Smooth muscle cell (in vitro differentiated cells): ENCODE measurements at regions not wholly inside any gene's neighbourhood (a gene's known extent, or its start where the extent isn't known, plus 50 kb on each side); places are given as distances from the start of the nearest gene placed in this dataset.

ENCODE experiments used
- DNase-seq: peaks from one replicate; lab custom pipeline; 2025; ENCODE audit not compliant: unreplicated experiment; lab: John Stamatoyannopoulos, UW
- H2AFZ ChIP-seq: fragments of 200-600 bp; sonication (generic); 2 replicates; pipeline ENCODE4 v1.6.0; 2016; ENCODE audit warnings: antibody characterized with exemption, low read depth, mild to moderate bottlenecking
- H3F3A ChIP-seq: fragments of 200-600 bp; sonication (generic); 2 replicates; pipeline ENCODE4 v1.6.0; 2017; ENCODE audit warnings: antibody characterized with exemption, low read depth
- H3K27ac ChIP-seq: fragments of 200-600 bp; sonication (generic); 2 replicates; pipeline ENCODE4 v1.5.1; 2016; ENCODE audit warnings: low read depth, mild to moderate bottlenecking
- H3K27me3 ChIP-seq: fragments of 200-600 bp; sonication (generic); 2 replicates; pipeline ENCODE4 v1.6.1; 2016; ENCODE audit warnings: low read depth, mild to moderate bottlenecking
- H3K36me3 ChIP-seq: fragments of 200-600 bp; sonication (generic); 2 replicates; pipeline ENCODE4 v1.5.1; 2016; ENCODE audit warnings: low read depth
- H3K4me1 ChIP-seq: fragments of 200-600 bp; sonication (generic); 2 replicates; pipeline ENCODE4 v1.5.1; 2016; ENCODE audit warnings: low read depth
- H3K4me2 ChIP-seq: fragments of 200-600 bp; sonication (generic); 2 replicates; pipeline ENCODE4 v1.6.0; 2016; ENCODE audit warnings: mild to moderate bottlenecking
- H3K4me3 ChIP-seq: fragments of 200-600 bp; sonication (generic); 2 replicates; pipeline ENCODE4 v1.5.1; 2016; ENCODE audit warnings: mild to moderate bottlenecking
- H3K79me2 ChIP-seq: fragments of 200-600 bp; sonication (generic); 2 replicates; pipeline ENCODE4 v1.6.0; 2016; ENCODE audit warnings: low read depth, mild to moderate bottlenecking
- H3K9ac ChIP-seq: fragments of 200-600 bp; sonication (generic); 2 replicates; pipeline ENCODE4 v1.6.0; 2016; ENCODE audit warnings: low read depth
- H3K9me3 ChIP-seq: fragments of 200-600 bp; sonication (generic); replicated peaks from 2 replicates; pipeline ENCODE4 v1.5.1; 2016; ENCODE audit warnings: low read depth
- H4K20me1 ChIP-seq: fragments of 200-600 bp; sonication (generic); 2 replicates; pipeline ENCODE4 v1.6.0; 2016; ENCODE audit warnings: low read depth
- CTCF ChIP-seq: fragments of 200-600 bp; sonication (generic); IDR thresholded peaks from 2 replicates; pipeline ENCODE4 v1.5.1; 2017; ENCODE audit warnings: borderline replicate concordance, mild to moderate bottlenecking, antibody characterized with exemption; ENCODE audit not compliant: insufficient read depth, poor library complexity, severe bottlenecking
- WGBS: methylation state at CpG from one replicate; pipeline ENCODE4 v1.1.7; 2016; ENCODE audit warnings: low lambda C conversion rate; 5-methylcytosine and 5-hydroxymethylcytosine counted together

DNA sequence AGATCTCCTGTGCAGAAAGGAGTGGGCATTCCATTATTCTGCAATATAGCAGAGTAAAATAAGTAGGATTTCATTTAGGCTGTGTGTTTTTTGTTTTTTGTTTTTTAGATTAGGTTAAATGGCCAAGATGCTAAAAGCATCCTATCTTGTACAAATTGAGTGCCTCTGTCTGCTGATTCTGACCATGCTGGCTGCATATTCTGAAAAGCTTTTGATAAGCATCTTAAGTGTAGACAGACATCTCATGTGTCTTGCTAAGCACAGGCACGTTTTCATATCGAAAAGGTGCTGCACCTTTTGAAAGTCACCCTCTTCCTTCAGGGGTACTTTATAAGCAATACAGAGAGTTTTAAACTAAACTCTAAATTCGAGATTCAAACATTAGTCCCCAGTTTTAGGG, 74.0 kb upstream of the BCL11A start:
- Histone ChIP-seq H3F3A (no peaks in the 10 kb centered on the region), H3K27ac (no peak overlapping the region), H3K4me1 (no peaks in the 10 kb centered on the region), H3K27me3 (peaks cover 45% of the 10 kb centered on the region), H3K4me2 (no peak overlapping the region), H3K9ac (no peak overlapping the region), H3K9me3 (no peaks in the 10 kb centered on the region), H4K20me1 (no peaks in the 10 kb centered on the region), H3K4me3 (no peak overlapping the region), H3K79me2 (no peaks in the 10 kb centered on the region), H2AFZ (no peak overlapping the region), H3K36me3 (no peaks in the 10 kb centered on the region)
- DNase-seq: no peak
- TF ChIP-seq CTCF: no peak
- 68% methylated on average over 3 of the region's 3 CpGs for WGBS

GRCh38 chr2:60628026-60628425, 74.6 kb upstream of the BCL11A start:
- Histone ChIP-seq H4K20me1 (no peaks in the 10 kb centered on the region), H3K36me3 (no peaks in the 10 kb centered on the region), H3K9ac (no peak overlapping the region), H3K4me3 (no peak overlapping the region), H3K9me3 (no peaks in the 10 kb centered on the region), H3F3A (no peaks in the 10 kb centered on the region), H3K4me2 (no peak overlapping the region), H3K4me1 (no peaks in the 10 kb centered on the region), H2AFZ (no peak overlapping the region), H3K79me2 (no peaks in the 10 kb centered on the region), H3K27ac (no peak overlapping the region), H3K27me3 (peaks cover 41% of the 10 kb centered on the region)
- TF ChIP-seq CTCF: no peak
- WGBS: 87% methylated on average over 4 of the region's 4 CpGs
- no peak for DNase-seq

DNA sequence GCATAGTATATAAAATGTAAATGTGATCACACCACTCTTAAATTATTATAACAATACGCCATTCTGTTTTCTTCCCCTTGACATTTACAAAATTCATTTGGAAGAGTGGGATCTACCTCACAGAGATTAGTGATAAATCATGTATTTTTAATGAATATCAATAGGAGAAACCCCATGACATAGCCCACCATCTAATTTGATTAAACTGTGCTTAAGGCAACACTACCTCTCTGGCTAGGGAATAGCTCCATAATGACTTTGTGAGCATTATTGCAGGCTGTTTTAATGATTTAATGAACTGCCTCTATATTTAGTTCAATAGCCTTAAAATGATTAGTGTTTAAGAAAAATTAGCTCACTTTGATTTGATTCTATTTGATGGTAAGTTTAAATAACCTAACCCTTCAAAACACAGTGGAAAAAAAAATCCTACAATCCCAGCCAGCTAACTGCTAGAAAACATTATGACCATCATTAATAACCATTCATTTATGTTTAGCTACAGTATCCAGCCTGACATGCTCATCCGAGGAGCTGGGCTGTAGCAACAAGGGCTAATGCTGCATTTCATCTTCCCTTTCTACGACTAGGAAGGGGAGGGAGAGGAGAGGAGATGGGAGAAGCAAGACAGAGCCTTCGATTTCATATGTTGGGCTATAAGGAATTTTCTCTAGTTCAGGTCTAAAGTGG, 75.3 kb upstream of the BCL11A start:
- H3K27ac ChIP-seq: no peak overlapping the region
- H3K79me2 ChIP-seq: no peaks in the 10 kb centered on the region
- no peak overlapping the region for H3K4me3 ChIP-seq
- no peaks in the 10 kb centered on the region for H4K20me1 ChIP-seq
- no peak for DNase-seq
- H2AFZ ChIP-seq: no peak overlapping the region
- H3K36me3 ChIP-seq: no peaks in the 10 kb centered on the region
- TF ChIP-seq CTCF: no peak
- H3K9ac ChIP-seq: no peak overlapping the region
- H3K9me3 ChIP-seq: no peaks in the 10 kb centered on the region
- H3K4me1 ChIP-seq: no peaks in the 10 kb centered on the region
- H3K4me2 ChIP-seq: no peak overlapping the region
- no peaks in the 10 kb centered on the region for H3F3A ChIP-seq
- 74% methylated on average over 4 of the region's 4 CpGs for WGBS
- peaks cover 34% of the 10 kb centered on the region for H3K27me3 ChIP-seq

DNA sequence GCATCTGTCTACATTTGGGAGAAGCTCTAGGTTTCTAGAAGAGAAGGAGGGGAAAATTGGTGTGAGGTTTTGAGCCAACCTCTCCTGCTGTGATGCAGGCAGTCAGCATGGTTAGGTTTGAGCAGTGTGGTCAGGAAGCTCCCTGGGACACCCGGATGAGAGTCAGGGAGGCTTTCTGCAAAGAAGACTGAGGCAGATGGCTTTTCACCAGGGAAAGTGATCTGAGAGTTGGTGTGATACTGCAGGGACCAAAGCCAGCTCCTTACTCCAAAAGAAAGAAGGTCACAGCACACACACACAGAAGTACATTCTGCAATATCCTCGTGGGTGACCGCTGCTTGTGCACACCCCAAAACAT, 75.8 kb upstream of the BCL11A start:
- H3K79me2 ChIP-seq: no peaks in the 10 kb centered on the region
- 81% methylated on average over 3 of the region's 3 CpGs for WGBS
- H3K4me1 ChIP-seq: no peaks in the 10 kb centered on the region
- no peaks in the 10 kb centered on the region for H3F3A ChIP-seq
- no peak overlapping the region for H3K4me3 ChIP-seq
- H3K27ac ChIP-seq: no peak overlapping the region
- no peak overlapping the region for H2AFZ ChIP-seq
- no peak for TF ChIP-seq CTCF
- no peak overlapping the region for H3K9ac ChIP-seq
- H3K9me3 ChIP-seq: no peaks in the 10 kb centered on the region
- H3K36me3 ChIP-seq: no peaks in the 10 kb centered on the region
- peaks cover 30% of the 10 kb centered on the region for H3K27me3 ChIP-seq
- no peaks in the 10 kb centered on the region for H4K20me1 ChIP-seq
- DNase-seq: no peak
- H3K4me2 ChIP-seq: no peak overlapping the region
